PFSK-1 (cell line): ENCODE measurements at regions not wholly inside any gene's neighbourhood (a gene's known extent, or its start where the extent isn't known, plus 50 kb on each side); places are given as distances from the start of the nearest gene placed in this dataset.

ENCODE experiments used
- FOXP2 ChIP-seq: optimal IDR thresholded peaks from 2 replicates; pipeline ENCODE3; 2011; ENCODE audit warnings: borderline replicate concordance, control low read depth, inconsistent platforms; ENCODE audit not compliant: insufficient read depth; ENCODE audit errors: extremely low read length, extremely low read depth
- POLR2AphosphoS5 ChIP-seq: IDR thresholded peaks from 2 replicates; pipeline ENCODE4 v1.6.1; 2012; ENCODE audit warnings: low read depth, mild to moderate bottlenecking, control low read depth, low read length, moderate library complexity
- SIN3A ChIP-seq: IDR thresholded peaks from 2 replicates; pipeline ENCODE4 v1.6.1; 2012; ENCODE audit warnings: mild to moderate bottlenecking, low read length, moderate library complexity, borderline replicate concordance; ENCODE audit not compliant: insufficient read depth
- TAF1 ChIP-seq: IDR thresholded peaks from 2 replicates; pipeline ENCODE4 v1.6.1; 2012; ENCODE audit warnings: low read length, control low read depth, borderline replicate concordance; ENCODE audit not compliant: insufficient read depth
- TF ChIP-seq, protein P1 (sequence below), 2 experiments: IDR thresholded peaks; 2 replicates each; pipeline versions ENCODE4 v1.6.1 to v1.8.0; 2011 to 2012; ENCODE audit warnings: low read depth in 2 of 2, low read length in 2 of 2, control low read depth in 1 of 2, inconsistent platforms in 1 of 2, mild to moderate bottlenecking in 1 of 2, moderate library complexity in 1 of 2; ENCODE audit not compliant: insufficient read depth in 1 of 2

DNA sequence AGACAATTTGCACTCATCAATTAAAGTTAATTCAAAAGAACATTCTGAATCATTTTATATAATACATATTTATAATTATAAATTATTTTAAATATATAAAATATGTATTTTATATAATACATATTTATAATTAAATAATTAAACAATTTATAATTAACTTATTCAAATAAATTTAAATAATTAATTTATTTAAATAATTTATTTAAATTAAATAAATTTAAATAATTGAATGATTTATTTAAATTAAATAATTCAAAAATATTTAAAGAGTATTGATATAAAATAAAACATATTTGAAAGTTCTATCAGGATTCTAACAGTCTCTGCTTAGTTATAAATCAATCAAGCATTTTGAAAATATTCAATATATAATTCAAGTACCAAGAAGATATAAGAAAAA is 775.5 kb upstream of the CTNND2 start:
- TF ChIP-seq POLR2AphosphoS5 (no peak), FOXP2 (no peak), SIN3A (no peak), TAF1 (no peak)
- TF ChIP-seq, protein P1, sequence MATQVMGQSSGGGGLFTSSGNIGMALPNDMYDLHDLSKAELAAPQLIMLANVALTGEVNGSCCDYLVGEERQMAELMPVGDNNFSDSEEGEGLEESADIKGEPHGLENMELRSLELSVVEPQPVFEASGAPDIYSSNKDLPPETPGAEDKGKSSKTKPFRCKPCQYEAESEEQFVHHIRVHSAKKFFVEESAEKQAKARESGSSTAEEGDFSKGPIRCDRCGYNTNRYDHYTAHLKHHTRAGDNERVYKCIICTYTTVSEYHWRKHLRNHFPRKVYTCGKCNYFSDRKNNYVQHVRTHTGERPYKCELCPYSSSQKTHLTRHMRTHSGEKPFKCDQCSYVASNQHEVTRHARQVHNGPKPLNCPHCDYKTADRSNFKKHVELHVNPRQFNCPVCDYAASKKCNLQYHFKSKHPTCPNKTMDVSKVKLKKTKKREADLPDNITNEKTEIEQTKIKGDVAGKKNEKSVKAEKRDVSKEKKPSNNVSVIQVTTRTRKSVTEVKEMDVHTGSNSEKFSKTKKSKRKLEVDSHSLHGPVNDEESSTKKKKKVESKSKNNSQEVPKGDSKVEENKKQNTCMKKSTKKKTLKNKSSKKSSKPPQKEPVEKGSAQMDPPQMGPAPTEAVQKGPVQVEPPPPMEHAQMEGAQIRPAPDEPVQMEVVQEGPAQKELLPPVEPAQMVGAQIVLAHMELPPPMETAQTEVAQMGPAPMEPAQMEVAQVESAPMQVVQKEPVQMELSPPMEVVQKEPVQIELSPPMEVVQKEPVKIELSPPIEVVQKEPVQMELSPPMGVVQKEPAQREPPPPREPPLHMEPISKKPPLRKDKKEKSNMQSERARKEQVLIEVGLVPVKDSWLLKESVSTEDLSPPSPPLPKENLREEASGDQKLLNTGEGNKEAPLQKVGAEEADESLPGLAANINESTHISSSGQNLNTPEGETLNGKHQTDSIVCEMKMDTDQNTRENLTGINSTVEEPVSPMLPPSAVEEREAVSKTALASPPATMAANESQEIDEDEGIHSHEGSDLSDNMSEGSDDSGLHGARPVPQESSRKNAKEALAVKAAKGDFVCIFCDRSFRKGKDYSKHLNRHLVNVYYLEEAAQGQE (IDR thresholded peaks at IDR 0.05; ENCODE audit: insufficient read depth in 1 of 2, low read depth in 2 of 2, low read length in 2 of 2) = no peak

DNA sequence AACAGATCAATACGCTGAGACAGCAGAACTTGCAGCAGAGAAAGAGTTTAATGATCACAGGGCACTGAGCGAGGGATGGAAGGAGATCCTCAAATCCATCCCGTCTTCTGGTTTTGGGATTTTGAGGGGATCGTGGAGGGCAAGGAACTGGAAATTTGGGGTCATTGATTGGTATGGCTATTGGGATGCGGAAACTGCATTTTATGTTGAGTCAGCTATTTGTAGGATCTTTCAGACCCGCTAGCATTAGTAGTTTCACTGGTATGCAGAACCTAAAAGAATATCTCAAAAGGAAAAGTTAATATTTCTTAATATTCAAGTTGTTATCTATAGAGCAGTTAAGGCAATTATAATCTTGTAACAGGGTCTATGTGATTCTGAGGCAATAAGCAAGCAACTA is 771.7 kb upstream of the CTNND2 start:
- no peak for TF ChIP-seq POLR2AphosphoS5
- TF ChIP-seq SIN3A = no peak

DNA sequence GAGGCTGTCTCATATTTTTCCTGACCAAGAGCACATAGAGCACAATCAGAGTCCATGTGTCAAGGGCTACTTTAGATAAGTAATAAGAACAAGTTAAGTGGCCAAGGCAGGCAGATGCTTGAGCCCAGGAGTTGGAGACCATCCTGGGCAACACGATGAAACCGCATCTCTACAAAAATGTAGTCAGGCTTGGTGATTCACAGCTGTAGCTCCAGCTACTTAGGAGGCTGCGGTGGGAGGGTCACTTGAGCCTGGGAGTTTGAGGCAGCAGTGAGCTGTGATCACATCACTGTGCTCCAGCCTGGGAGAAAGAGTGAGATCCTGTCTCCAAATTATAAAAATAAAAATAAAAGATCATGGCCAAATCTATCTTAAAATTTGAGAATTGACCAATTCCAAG is 767.9 kb upstream of the CTNND2 start:
- TF ChIP-seq FOXP2 = no peak
- no peak for TF ChIP-seq SIN3A

DNA sequence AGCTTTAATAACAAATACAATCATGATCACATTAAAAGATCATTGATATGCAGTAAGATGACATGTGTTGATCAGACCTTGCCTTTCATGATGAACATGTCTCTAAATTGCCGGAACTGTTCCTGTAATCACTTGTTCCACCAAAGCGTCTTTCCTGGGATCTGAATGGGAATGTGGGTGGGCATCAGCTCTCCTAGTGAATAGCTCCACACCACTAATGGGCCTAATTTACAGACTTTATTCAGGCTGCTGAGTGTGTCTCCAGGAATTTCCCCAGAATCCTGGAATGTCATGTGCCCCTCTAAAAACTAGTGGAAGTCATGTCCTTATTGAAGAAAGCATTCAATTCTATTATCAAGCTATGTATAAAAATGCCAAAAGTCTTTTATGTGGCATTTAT is 765.1 kb upstream of the CTNND2 start:
- TF ChIP-seq SIN3A = no peak
- TF ChIP-seq, protein P1 (IDR thresholded peaks at IDR 0.05; ENCODE audit: insufficient read depth in 1 of 2, low read depth in 2 of 2, low read length in 2 of 2) = no peak
- no peak for TF ChIP-seq TAF1
- TF ChIP-seq FOXP2 = no peak
- TF ChIP-seq POLR2AphosphoS5 = no peak

DNA sequence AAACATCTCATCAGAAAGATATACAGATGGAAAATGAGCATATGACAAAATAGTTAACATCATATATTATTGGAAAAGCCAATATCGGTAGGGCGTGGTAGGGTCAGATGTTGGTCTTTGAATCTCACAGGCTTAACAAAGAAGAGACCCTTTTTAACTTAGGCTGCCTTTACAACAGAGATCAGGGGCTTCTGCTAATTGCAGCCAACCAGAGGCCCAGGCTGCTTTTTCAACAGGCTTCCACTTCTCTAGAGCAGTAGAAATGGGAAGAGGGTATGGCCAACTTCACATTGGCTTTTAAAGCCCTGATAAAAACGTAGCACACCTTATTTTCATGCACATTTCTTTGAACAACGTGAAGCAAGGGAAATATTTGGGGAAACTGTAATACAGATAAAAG is 764.3 kb upstream of the CTNND2 start:
- no peak for TF ChIP-seq POLR2AphosphoS5
- no peak for TF ChIP-seq SIN3A
- no peak for TF ChIP-seq FOXP2
- TF ChIP-seq, protein P1 (IDR thresholded peaks at IDR 0.05; ENCODE audit: insufficient read depth in 1 of 2, low read depth in 2 of 2, low read length in 2 of 2) = no peak
- no peak for TF ChIP-seq TAF1

DNA sequence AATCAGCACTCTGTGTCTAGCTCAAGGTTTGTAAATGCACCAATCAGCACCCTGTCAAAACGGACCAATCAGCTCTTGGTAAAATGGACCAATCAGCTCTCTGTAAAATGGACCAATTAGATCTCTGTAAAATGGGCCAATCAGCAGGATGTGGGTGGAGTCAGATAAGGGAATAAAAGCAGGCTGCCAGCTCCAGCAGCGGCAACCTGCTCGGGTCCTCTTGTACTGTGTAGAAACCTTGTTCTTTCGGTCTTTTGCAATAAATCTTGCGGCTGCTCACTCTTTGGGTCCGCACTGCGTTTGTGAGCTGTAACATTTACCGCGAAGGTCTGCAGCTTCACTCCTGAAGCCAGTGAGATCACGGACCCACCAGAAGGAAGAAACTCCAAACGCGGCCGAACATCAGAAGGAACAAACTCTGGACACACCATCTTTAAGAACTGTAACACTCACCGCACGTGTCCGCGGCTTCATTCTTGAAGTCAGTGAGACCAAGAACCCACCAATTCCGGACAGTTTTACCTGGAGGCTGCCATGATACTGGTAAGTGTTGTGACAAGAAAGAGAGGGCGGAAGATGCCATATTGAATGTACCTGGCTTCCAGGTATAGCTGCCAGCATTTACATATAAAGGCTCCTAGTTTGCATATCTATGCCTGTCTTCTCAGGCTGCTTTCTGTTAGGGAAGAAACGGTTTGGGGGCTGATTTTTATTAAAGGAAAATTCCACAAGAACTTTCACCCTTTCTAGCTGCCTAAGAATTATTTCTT is 758.5 kb upstream of the CTNND2 start:
- TF ChIP-seq SIN3A = no peak
- TF ChIP-seq, protein P1 (IDR thresholded peaks at IDR 0.05; ENCODE audit: insufficient read depth in 1 of 2, low read depth in 2 of 2, low read length in 2 of 2) = no peak
- TF ChIP-seq FOXP2 = no peak
